HG03135 (cell line): ENCODE measurements at regions not wholly inside any gene's neighbourhood (a gene's known extent, or its start where the extent isn't known, plus 50 kb on each side); places are given as distances from the start of the nearest gene placed in this dataset.
"Not testable (repeated sequence)": the region's sequence is repeated elsewhere in the genome, so short reads cannot be mapped to it uniquely, and the experiment has no call there.

Experiments
- ATAC-seq: cut with Tn5 transposase; IDR thresholded peaks from one replicate; pipeline ENCODE4 v1.9.1; 2021; ENCODE audit warnings: mild to moderate bottlenecking, moderate library complexity; ENCODE audit not compliant: unreplicated experiment

- ATAC-seq = no peak
Observed at GRCh38 chr1:148318123-148318903, 164.8 kb downstream of the PPIAL4G start.

- no peak for ATAC-seq
Observed at GRCh38 chr1:148317288-148317985, 165.4 kb upstream of the NBPF11 start.

- peak; percentile 64 for ATAC-seq
Observed at GRCh38 chr1:148315071-148315811, 163.2 kb upstream of the NBPF11 start.

DNA sequence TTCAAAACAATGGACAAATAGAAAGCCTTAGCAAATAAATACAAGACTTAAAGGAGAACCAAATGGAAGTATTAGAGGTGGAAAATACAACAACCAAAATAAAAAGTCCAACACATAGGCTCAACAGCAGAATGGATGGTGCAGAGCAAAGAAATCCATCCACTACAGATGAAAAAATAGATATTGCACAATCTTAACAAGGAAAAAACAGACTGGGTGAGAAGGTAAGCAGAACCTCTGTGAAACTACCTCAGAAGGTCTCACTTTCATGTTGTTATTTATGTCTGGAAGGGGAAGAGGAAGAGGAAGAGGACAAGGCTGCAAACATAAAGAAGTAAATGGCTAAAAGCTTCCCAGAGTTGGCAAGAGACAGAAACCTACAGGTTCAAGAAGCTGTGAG, 158.7 kb upstream of the NBPF11 start:
- no peak for ATAC-seq

GRCh38 chr1:148309940-148310500, 157.9 kb upstream of the NBPF11 start:
- no peak for ATAC-seq

DNA sequence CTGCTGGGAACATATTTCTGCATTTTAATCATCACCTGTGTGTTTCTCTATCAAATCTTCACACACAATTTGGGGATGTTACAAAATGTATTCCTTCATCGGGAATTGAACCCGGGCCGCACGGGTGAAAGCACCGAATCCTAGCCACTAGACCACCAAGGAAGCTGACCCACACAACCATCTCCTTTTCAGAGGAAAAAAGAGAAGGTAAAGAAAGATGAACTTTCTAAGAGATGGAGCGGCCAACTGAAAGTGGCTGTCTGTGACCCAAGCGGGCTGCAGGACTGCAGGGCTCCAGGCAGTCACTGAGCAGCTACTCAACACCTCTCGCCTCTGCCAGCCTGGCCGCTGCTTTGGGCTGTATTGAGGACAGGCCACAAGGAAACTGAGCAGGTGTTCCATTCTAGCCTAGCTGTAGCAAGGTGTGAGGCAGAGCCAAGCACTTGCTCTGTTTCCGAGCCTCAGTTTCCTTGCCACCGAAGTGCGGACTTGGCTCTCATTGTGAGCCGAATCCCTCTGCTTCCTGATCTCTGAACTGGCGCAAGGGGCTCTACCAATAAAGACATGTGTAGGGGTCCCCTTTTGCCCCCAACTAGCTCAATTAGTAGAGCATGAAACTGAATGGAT, 156.9 kb upstream of the NBPF11 start:
- no peak for ATAC-seq

DNA sequence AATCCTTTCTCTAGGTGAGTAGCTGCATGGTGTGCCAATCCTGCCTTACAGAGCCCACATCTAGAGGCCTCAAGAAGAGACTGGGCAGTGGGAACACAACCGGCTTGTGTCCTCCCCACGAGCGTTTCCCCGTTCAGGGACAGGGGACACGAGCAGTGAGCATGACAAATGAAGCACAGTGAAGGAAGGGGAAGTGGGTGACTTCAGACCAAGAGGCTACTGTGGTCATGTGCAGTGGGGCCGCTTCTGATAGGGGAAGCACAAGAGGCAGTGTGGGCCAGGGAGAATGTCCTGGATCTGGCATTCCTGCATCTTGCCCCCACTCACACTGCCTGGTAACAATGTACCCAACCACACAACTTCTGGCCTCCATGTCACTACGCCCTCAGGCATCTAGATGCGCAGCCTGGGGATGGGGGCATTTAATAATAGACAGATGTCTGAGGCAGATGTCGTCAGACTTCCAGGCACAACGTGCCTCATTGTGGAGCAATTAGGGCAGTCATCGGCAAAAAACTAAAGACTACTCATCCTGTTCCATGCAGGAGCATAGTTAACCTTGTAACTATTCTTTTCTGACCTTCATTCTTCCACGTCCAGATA, 155.6 kb upstream of the NBPF11 start:
- no peak for ATAC-seq

GRCh38 chr1:148304935-148305334, 152.9 kb upstream of the NBPF11 start:
- not testable (repeated sequence) for ATAC-seq

GRCh38 chr1:148302586-148303364, 150.7 kb upstream of the NBPF11 start:
- not testable (repeated sequence) for ATAC-seq

DNA sequence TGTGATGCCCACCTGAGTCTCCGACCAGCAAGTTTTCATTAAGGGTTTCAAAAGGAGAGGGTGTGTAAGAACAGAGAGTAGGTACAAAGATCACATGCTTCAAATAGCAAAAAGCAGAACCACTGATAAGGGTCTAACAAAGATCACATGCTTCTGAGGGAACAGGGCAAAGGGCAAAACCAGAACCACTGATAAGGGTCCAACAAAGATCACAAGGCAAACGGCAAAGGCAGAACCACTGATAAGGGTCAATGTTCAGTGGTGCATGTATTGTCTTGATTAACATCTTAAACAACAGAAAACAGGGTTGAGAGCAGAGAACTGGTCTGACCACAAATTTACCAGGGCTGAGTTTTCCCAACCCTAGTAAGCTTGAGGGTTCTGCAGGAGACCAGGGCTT, 145.8 kb upstream of the NBPF11 start:
- not testable (repeated sequence) for ATAC-seq

DNA sequence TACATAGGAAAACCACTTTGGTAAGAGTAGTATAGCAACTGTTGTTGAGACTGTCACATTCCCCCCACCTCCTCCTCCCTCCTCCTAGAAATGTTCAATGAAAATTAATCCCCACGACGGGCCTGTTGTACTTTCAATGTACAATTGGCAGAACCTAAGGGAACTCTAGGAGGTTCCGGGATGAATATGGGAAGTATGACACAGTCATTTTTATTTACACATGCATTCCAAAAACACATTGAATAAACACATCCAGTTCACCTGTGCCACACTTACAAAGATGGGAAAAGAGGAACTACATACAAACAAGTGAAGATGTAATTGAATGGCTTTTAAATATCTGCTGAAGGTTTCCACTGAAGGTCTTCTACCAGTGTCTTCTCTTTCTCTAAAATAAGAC, 144.4 kb upstream of the NBPF11 start:
- no peak for ATAC-seq

DNA sequence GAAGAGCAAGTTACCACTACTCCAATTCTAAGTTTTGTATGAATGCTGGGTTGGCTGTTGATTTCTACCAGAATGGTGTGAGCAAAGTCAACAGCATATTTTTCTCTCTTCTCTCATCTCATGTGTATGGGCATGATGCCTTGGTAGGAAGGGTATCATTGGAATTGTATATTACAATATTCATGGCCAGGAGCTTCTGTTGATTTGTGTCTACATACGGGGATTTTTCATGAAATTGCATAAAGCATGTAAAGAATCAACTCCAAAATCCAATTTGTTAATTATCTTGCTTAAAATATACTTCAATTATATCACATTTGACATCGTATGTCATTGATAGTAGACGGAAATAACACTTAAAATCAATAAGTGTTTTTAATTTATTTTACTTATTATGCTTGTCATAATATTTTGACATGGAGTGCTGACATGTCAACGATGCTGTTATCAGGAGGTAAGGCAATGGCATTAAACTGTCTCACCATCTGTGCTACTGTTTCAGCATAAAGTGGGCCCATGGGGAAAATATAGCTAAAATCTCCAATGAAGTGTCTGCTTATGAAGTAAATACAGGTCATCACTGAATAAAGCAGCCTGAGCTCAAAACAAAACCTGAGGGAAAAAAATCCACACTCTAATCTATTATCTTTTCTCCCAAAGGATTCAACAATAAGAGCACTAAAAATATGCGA, 142.2 kb upstream of the NBPF11 start:
- no peak for ATAC-seq

DNA sequence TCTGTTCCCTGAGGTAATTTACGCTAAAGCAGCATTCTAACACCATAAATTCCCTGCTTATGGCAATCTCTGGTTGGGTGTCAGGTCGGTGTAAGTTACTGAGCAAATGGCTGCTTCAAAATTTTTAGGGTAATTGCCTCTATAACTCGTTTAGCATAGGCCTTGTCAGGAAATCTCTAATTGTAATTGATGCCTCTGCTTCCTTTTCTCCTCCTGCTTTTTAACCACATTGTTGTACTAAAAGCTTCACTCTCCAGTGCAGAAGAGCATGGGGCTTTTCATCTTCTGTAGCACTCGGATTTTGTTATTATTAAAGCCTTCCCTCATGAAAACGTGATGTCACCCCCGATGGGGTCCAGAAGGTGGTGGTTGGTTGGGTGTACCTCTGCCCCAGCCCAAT, 141.6 kb upstream of the NBPF11 start:
- no peak for ATAC-seq

DNA sequence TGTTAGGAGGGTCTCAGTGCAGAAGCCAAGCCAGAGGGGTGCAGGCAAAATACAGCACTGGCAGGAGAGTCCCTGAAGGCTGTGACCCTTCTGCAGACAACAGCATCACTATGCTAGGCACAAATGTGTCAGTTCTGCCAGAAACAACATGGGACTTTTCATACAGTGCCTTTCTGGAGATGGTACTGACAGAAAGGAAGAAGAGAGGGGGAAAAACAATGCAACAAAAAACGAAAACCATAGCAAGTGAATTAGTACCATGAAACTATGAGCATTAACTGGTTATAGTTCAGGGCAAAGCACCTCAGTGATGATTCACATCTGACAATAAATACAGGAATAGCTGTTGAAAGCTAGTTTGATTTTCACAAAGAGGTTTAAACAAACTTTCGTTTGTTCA, 140.8 kb upstream of the NBPF11 start:
- ATAC-seq = no peak

DNA sequence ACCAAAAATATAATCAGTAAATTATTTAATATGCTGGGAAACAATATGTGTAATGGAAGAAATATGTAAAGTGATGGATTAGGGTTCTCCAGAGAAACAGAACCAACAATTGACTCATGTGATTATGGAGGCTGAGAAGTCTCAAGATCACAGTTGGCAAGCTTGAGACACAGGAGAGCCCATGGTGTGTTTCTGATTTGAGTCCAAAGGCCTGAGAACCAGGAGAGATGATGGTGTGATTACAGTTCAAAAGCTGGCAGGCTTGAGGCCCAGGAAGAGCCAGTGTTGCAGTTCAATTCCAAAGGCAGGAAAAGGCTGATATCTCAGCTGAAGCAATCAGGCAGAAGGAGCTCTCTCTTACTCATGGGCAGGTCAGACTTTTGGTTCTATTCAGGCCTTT, 138.8 kb upstream of the NBPF11 start:
- no peak for ATAC-seq

DNA sequence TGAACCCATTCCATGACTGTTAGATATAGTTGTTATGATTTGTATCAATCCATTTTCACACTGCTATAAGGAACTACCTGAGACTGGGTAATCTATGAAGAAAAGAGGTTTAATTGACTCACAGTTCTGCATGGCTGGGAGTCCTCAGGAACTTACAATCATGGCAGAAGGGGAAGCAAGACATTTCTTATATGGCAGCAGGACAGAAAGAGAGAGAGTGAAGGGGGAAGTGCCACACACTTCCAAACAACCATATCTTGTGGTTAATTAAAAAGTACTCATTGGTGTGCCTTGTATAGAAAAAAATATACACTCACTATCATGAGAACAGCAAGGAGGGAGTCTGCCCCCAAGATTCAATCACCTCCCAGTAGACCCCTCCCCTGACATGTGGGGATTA, 137.6 kb upstream of the NBPF11 start:
- ATAC-seq = no peak

DNA sequence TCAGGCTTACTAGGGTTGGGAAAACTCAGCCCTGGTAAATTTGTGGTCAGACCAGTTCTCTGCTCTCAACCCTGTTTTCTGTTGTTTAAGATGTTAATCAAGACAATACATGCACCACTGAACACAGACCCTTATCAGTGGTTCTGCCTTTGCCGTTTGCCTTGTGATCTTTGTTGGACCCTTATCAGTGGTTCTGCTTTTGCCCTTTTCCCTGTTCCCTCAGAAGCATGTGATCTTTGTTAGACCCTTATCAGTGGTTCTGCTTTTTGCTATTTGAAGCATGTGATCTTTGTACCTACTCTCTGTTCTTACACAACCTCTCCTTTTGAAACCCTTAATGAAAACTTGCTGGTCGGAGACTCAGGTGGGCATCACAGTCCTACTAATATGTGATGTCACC, 133.9 kb upstream of the NBPF11 start:
- ATAC-seq = not testable (repeated sequence)

DNA sequence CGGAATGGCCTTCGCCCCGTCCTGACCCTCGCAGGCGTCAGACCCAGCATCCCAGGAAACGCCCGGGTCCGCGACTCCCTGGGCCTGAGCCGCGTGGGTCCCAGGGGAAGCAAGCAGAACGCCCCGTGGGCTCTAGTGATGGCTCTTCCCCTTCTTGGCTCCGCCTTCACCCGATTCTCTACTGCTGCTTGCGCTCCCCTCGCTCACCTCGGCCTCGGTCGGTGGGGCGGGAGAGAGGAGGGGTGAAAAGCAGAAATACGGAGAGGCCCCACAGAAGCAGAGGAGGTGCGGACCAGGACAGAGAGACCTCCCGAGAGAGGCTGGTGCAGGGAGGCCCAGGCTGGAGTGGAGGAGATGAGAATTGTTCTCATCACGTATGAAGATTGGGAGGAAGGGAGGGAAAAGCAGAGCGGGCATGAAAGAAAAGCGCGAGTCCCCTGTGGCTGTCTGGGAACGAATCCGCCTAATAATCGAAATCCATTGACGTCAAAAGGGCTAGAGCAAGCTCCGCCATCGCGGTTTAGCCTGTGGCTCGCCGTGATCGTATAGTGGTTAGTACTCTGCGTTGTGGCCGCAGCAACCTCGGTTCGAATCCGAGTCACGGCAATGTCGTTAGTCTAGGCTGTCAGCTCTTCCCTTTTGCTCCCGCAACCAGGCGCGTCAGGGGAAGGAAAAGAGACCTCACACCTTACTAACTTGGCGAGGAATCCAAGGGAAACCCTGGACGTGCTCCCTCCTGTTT, 128.9 kb upstream of the NBPF11 start:
- ATAC-seq = peak; percentile 83
